Astrocyte (in vitro differentiated cells and primary cell): ENCODE measurements at regions not wholly inside any gene's neighbourhood (a gene's known extent, or its start where the extent isn't known, plus 50 kb on each side); places are given as distances from the start of the nearest gene placed in this dataset.
A peak's percentile ranks its signal among the peaks of the same experiment; 100 is the strongest.
"Not testable (repeated sequence)": the region's sequence is repeated elsewhere in the genome, so short reads cannot be mapped to it uniquely, and the experiment has no call there.

ENCODE experiments used
- DNase-seq: peaks from one replicate; pipeline ENCODE4 v3.0.0-alpha.2; 2010; ENCODE audit warnings: low read depth
- FAIRE-seq: peaks from 2 replicates; lab custom pipeline; 2011; peaks lifted over from hg19 to GRCh38; lab: Jason Lieb, UNC
- H2AFZ ChIP-seq: 2 replicates; pipeline ENCODE4 v1.6.0; 2012; ENCODE audit warnings: low read depth, low read length, inconsistent platforms
- H3K27ac ChIP-seq: 2 replicates; pipeline ENCODE4 v1.5.1; 2011; ENCODE audit warnings: low read depth, low read length, inconsistent platforms
- H3K27me3 ChIP-seq: 2 replicates; pipeline ENCODE4 v1.6.0; 2011; ENCODE audit warnings: low read length, inconsistent platforms; ENCODE audit not compliant: insufficient read depth
- H3K36me3 ChIP-seq: 2 replicates; pipeline ENCODE4 v1.5.1; 2011; ENCODE audit warnings: low read length, inconsistent platforms; ENCODE audit not compliant: insufficient read depth
- H3K4me1 ChIP-seq: 2 replicates; pipeline ENCODE4 v1.5.1; 2011; ENCODE audit warnings: low read length, inconsistent platforms; ENCODE audit not compliant: insufficient read depth
- H3K4me2 ChIP-seq: 2 replicates; pipeline ENCODE4 v1.6.0; 2012; ENCODE audit warnings: low read length, inconsistent platforms
- H3K4me3 ChIP-seq: 2 replicates; pipeline ENCODE4 v1.5.1; 2011; ENCODE audit warnings: low read depth, mild to moderate bottlenecking, low read length, inconsistent platforms; ENCODE audit not compliant: insufficient read depth
- H3K79me2 ChIP-seq: 2 replicates; pipeline ENCODE4 v1.6.0; 2012; ENCODE audit warnings: mild to moderate bottlenecking, low read length, inconsistent platforms; ENCODE audit not compliant: insufficient read depth
- H3K9ac ChIP-seq: 2 replicates; pipeline ENCODE4 v1.6.0; 2012; ENCODE audit warnings: mild to moderate bottlenecking, low read length, inconsistent platforms
- H3K9me3 ChIP-seq: 2 replicates; pipeline ENCODE4 v1.5.1; 2012; ENCODE audit warnings: low read depth, mild to moderate bottlenecking, low read length, inconsistent platforms; ENCODE audit not compliant: insufficient read depth
- H4K20me1 ChIP-seq: 2 replicates; pipeline ENCODE4 v1.6.0; 2012; ENCODE audit warnings: low read length, inconsistent platforms; ENCODE audit not compliant: insufficient read depth
- H3K27ac Mint-ChIP-seq: one replicate; pipeline ENCODE4 v1.8.0; 2021; ENCODE audit warnings: mild to moderate bottlenecking, mixed read lengths; ENCODE audit not compliant: unreplicated experiment
- H3K27me3 Mint-ChIP-seq: one replicate; pipeline ENCODE4 v1.8.0; 2021; ENCODE audit warnings: low read depth, mixed read lengths; ENCODE audit not compliant: unreplicated experiment
- H3K36me3 Mint-ChIP-seq: one replicate; pipeline ENCODE4 v1.8.0; 2021; ENCODE audit warnings: low read depth, mixed read lengths; ENCODE audit not compliant: unreplicated experiment
- H3K4me1 Mint-ChIP-seq: one replicate; pipeline ENCODE4 v1.8.0; 2021; ENCODE audit warnings: low read depth, mixed read lengths; ENCODE audit not compliant: unreplicated experiment
- H3K4me3 Mint-ChIP-seq: one replicate; pipeline ENCODE4 v1.8.0; 2021; ENCODE audit warnings: mild to moderate bottlenecking, moderate library complexity, mixed read lengths; ENCODE audit not compliant: unreplicated experiment
- H3K9me3 Mint-ChIP-seq: one replicate; pipeline ENCODE4 v1.8.0; 2021; ENCODE audit warnings: mild to moderate bottlenecking, mixed read lengths; ENCODE audit not compliant: unreplicated experiment
- CTCF ChIP-seq: IDR thresholded peaks from 2 replicates; pipeline ENCODE4 v1.5.1; 2011; ENCODE audit warnings: low read depth, mild to moderate bottlenecking, inconsistent platforms, low read length, moderate library complexity; ENCODE audit not compliant: insufficient read depth
- EZH2 ChIP-seq: IDR thresholded peaks from 2 replicates; pipeline ENCODE4 v1.6.1; 2012; ENCODE audit warnings: mild to moderate bottlenecking, low read length, inconsistent platforms; ENCODE audit not compliant: insufficient read depth

GRCh38 chr5:11392-11791, 80.6 kb upstream of the PLEKHG4B start:
- not testable (repeated sequence) for DNase-seq, H3K9me3 ChIP-seq, H4K20me1 ChIP-seq, H3K36me3 ChIP-seq, FAIRE-seq, H3K9ac ChIP-seq, H3K9me3 Mint-ChIP-seq, H3K4me1 ChIP-seq, H3K79me2 ChIP-seq, H3K4me3 Mint-ChIP-seq, H3K4me3 ChIP-seq, H3K36me3 Mint-ChIP-seq, H3K27ac Mint-ChIP-seq, H2AFZ ChIP-seq, H3K27ac ChIP-seq, H3K4me2 ChIP-seq, H3K27me3 Mint-ChIP-seq, H3K27me3 ChIP-seq
- peaks cover 15% of the 10 kb centered on the region for H3K4me1 Mint-ChIP-seq

- no peak overlapping the region for H3K27ac ChIP-seq
- Mint-ChIP-seq H3K9me3 (no peaks in the 10 kb centered on the region), H3K27ac (no peak overlapping the region), H3K36me3 (no peaks in the 10 kb centered on the region), H3K27me3 (peaks cover 1% of the 10 kb centered on the region), H3K4me1 (peaks cover 15% of the 10 kb centered on the region), H3K4me3 (no peak overlapping the region)
- no peaks in the 10 kb centered on the region for H3K36me3 ChIP-seq
- H3K79me2 ChIP-seq = no peaks in the 10 kb centered on the region
- H3K9me3 ChIP-seq = no peaks in the 10 kb centered on the region
- FAIRE-seq (no peak), DNase-seq (peak; percentile 17)
- H2AFZ ChIP-seq = no peak overlapping the region
- H3K27me3 ChIP-seq = no peaks in the 10 kb centered on the region
- TF ChIP-seq EZH2 (no peak), CTCF (no peak)
- no peak overlapping the region for H3K4me2 ChIP-seq
- H3K4me1 ChIP-seq = peaks cover 2% of the 10 kb centered on the region
- H4K20me1 ChIP-seq = no peaks in the 10 kb centered on the region
- no peak overlapping the region for H3K9ac ChIP-seq
- H3K4me3 ChIP-seq = no peak overlapping the region
Observed at GRCh38 chr5:11898-12297, 80.1 kb upstream of the PLEKHG4B start.

- Histone ChIP-seq H3K9ac (no peak overlapping the region), H3K36me3 (no peaks in the 10 kb centered on the region), H2AFZ (no peak overlapping the region), H3K27me3 (peaks cover 3% of the 10 kb centered on the region), H3K79me2 (no peaks in the 10 kb centered on the region), H3K27ac (no peak overlapping the region), H3K9me3 (no peaks in the 10 kb centered on the region), H3K4me3 (no peak overlapping the region), H3K4me2 (no peak overlapping the region), H3K4me1 (peaks cover 2% of the 10 kb centered on the region), H4K20me1 (no peaks in the 10 kb centered on the region)
- H3K27ac Mint-ChIP-seq = no peak overlapping the region
- H3K27me3 Mint-ChIP-seq = peaks cover 1% of the 10 kb centered on the region
- peaks cover 18% of the 10 kb centered on the region for H3K4me1 Mint-ChIP-seq
- DNase-seq (no peak), FAIRE-seq (no peak)
- TF ChIP-seq CTCF (no peak), EZH2 (no peak)
- H3K36me3 Mint-ChIP-seq = no peaks in the 10 kb centered on the region
- H3K9me3 Mint-ChIP-seq = no peaks in the 10 kb centered on the region
- no peak overlapping the region for H3K4me3 Mint-ChIP-seq
Observed at GRCh38 chr5:13234-13633, 78.7 kb upstream of the PLEKHG4B start.

GRCh38 chr5:14676-15075, 77.3 kb upstream of the PLEKHG4B start:
- Mint-ChIP-seq H3K27ac (peak overlapping the region; percentile 64), H3K4me1 (peaks cover 18% of the 10 kb centered on the region)
- H3K36me3 ChIP-seq, H3K9me3 ChIP-seq, H3K27ac ChIP-seq, H4K20me1 ChIP-seq, H3K9me3 Mint-ChIP-seq, H3K4me2 ChIP-seq, H3K27me3 ChIP-seq, H3K4me1 ChIP-seq, FAIRE-seq, H3K36me3 Mint-ChIP-seq, H3K27me3 Mint-ChIP-seq, H2AFZ ChIP-seq, H3K9ac ChIP-seq, H3K4me3 ChIP-seq, H3K4me3 Mint-ChIP-seq, H3K79me2 ChIP-seq: not testable (repeated sequence)
- DNase-seq = peak; percentile 54

- H3K27ac Mint-ChIP-seq, H3K4me2 ChIP-seq, H3K4me1 Mint-ChIP-seq, FAIRE-seq, H3K27ac ChIP-seq, H3K4me3 Mint-ChIP-seq, H3K4me1 ChIP-seq, DNase-seq, H3K79me2 ChIP-seq, H3K9me3 Mint-ChIP-seq, H4K20me1 ChIP-seq, H2AFZ ChIP-seq, H3K36me3 Mint-ChIP-seq, H3K9me3 ChIP-seq, H3K9ac ChIP-seq, H3K36me3 ChIP-seq, H3K4me3 ChIP-seq: not testable (repeated sequence)
- peaks cover 14% of the 10 kb centered on the region for H3K27me3 ChIP-seq
- peaks cover 30% of the 10 kb centered on the region for H3K27me3 Mint-ChIP-seq
Observed at GRCh38 chr5:20276-20675, 71.7 kb upstream of the PLEKHG4B start.
